ENCODE measurements at regions not wholly inside any gene's neighbourhood (a gene's known extent, or its start where the extent isn't known, plus 50 kb on each side); places are given as distances from the start of the nearest gene placed in this dataset.

GRCh38 chr10:9987197-9987596, 1030.5 kb upstream of the CELF2 start:
- TF ChIP-seq MYC (IDR thresholded peaks at IDR 0.05; ENCODE audit: low read depth, low read length), result no peak
- TF ChIP-seq, protein P1, sequence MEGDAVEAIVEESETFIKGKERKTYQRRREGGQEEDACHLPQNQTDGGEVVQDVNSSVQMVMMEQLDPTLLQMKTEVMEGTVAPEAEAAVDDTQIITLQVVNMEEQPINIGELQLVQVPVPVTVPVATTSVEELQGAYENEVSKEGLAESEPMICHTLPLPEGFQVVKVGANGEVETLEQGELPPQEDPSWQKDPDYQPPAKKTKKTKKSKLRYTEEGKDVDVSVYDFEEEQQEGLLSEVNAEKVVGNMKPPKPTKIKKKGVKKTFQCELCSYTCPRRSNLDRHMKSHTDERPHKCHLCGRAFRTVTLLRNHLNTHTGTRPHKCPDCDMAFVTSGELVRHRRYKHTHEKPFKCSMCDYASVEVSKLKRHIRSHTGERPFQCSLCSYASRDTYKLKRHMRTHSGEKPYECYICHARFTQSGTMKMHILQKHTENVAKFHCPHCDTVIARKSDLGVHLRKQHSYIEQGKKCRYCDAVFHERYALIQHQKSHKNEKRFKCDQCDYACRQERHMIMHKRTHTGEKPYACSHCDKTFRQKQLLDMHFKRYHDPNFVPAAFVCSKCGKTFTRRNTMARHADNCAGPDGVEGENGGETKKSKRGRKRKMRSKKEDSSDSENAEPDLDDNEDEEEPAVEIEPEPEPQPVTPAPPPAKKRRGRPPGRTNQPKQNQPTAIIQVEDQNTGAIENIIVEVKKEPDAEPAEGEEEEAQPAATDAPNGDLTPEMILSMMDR (IDR thresholded peaks at IDR 0.05; ENCODE audit: extremely low read depth in 1 of 2, insufficient read depth in 1 of 2, low read depth in 1 of 2, low read length in 2 of 2), result no peak
- no peak for TF ChIP-seq POLR2A (IDR thresholded peaks at IDR 0.05; ENCODE audit: low read depth, low read length)
- no peak for TF ChIP-seq POLR2AphosphoS5 (IDR thresholded peaks at IDR 0.05; ENCODE audit: insufficient read depth, low read depth, low read length)
- TF ChIP-seq FOS (IDR thresholded peaks at IDR 0.05; ENCODE audit: borderline replicate concordance, insufficient read depth, low read length), result no peak
- TF ChIP-seq GATA2 (IDR thresholded peaks at IDR 0.05; ENCODE audit: insufficient read depth, insufficient read length, low read depth, low read length), result no peak
- TF ChIP-seq EZH2 (IDR thresholded peaks at IDR 0.05; ENCODE audit: borderline replicate concordance, low read depth, low read length, severe bottlenecking), result no peak
- TF ChIP-seq MAX (IDR thresholded peaks at IDR 0.05; ENCODE audit: insufficient read depth, insufficient read length), result no peak

Data from endothelial cell of umbilical vein (primary cell).